ENCODE measurements at regions not wholly inside any gene's neighbourhood (a gene's known extent, or its start where the extent isn't known, plus 50 kb on each side); places are given as distances from the start of the nearest gene placed in this dataset.

- TF ChIP-seq, protein P1, sequence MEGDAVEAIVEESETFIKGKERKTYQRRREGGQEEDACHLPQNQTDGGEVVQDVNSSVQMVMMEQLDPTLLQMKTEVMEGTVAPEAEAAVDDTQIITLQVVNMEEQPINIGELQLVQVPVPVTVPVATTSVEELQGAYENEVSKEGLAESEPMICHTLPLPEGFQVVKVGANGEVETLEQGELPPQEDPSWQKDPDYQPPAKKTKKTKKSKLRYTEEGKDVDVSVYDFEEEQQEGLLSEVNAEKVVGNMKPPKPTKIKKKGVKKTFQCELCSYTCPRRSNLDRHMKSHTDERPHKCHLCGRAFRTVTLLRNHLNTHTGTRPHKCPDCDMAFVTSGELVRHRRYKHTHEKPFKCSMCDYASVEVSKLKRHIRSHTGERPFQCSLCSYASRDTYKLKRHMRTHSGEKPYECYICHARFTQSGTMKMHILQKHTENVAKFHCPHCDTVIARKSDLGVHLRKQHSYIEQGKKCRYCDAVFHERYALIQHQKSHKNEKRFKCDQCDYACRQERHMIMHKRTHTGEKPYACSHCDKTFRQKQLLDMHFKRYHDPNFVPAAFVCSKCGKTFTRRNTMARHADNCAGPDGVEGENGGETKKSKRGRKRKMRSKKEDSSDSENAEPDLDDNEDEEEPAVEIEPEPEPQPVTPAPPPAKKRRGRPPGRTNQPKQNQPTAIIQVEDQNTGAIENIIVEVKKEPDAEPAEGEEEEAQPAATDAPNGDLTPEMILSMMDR (conservative IDR thresholded peaks at IDR 0.05; ENCODE audit: low read depth, low read length), result no peak
- no peak overlapping the region for H3K4me3 ChIP-seq (ENCODE audit: low read depth, low read length)
- DNase-seq (ENCODE audit: low read depth), result no peak
Measured at GRCh38 chr18:78510636-78511035, 469.0 kb upstream of the SALL3 start.

DNA sequence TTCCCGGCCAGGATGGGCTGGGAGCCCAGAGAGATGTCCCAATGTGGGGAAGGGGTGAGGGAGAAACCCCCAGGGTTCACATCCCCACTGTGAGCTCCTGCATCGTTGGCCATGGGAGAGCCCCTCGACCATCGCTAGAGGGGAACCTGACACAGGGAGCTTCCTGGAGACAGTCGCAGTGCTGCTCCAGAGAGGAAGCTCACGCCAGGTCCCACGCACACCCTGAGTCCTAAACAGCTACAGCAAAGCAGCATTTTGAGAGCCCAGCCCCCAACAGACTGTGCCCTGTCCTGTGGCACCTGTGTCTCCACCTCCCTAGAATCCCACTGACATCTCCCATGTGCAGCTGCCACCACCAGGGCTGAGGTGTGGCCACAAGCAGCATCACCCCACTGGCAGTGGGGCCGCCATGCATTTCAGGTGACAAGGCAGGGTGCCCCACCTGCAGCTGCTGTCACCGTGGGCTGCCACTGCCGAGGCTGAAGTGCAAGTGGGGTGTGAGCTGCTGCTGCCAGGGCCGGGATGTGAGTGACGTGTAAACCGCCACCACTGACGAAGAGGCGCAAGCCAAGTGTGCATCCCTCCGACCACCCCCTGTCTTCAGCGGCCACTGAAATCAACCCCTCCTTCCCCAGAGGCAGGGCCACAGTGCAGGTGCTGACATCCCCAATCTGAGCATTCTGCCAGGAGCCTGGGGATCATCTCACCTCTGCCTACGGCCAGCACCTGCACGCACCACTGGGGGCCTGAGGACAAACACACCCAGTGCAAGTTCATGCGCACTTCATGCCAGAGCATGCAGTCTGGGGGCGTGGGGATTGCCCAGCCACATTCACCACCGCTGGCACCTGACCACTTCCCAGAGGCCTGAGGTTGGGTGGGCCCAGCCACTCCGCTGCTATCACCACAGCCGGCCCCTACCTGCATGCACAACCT, 467.7 kb upstream of the SALL3 start:
- no peak for DNase-seq (ENCODE audit: low read depth)
- TF ChIP-seq, protein P1 (conservative IDR thresholded peaks at IDR 0.05; ENCODE audit: low read depth, low read length), result no peak
- H3K4me3 ChIP-seq (ENCODE audit: low read depth, low read length), result no peak overlapping the region

DNA sequence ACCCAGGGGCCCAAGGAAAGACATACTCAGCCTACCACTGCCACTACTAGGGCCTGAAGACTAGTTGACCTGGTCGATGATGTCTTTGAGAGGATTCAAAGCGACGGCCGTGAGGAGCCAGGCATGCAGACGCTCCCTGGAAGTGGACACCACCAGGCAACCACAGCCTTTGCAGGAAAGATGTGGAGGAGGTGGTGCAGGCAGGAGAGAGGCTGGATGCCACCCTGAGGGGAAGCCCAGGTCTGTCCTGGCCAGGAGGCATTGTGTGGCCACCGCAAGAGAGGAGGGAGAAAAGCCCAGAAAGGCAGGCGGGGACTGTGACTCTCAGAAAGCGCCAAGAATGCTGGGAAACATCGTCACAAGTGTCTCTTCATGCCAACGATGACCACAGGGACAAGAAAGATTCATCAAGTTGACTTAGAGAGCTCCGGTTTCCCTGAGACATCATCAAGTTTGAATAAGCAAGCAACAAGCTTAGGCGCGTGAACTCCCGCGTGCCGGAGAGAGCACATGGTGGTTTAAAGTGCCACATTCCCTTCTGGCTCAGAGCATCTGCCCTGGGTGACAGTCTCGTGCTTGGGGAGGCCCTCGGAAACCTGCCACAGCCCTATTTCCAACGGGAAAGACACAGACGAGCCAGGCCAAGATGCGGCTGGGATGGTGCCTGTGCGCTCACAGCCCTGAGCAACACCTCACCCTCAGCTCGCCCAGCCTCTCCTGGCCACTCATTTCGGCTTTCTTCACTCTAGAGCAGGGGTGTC, 464.5 kb upstream of the SALL3 start:
- H3K4me3 ChIP-seq (ENCODE audit: low read depth, low read length), result no peak overlapping the region
- DNase-seq (ENCODE audit: low read depth), result no peak
- TF ChIP-seq, protein P1 (conservative IDR thresholded peaks at IDR 0.05; ENCODE audit: low read depth, low read length), result no peak

GRCh38 chr18:78517328-78517727, 462.3 kb upstream of the SALL3 start:
- TF ChIP-seq, protein P1 (conservative IDR thresholded peaks at IDR 0.05; ENCODE audit: low read depth, low read length), result no peak
- DNase-seq (ENCODE audit: low read depth), result no peak
- H3K4me3 ChIP-seq (ENCODE audit: low read depth, low read length), result no peak overlapping the region

- DNase-seq (ENCODE audit: low read depth), result no peak
- TF ChIP-seq, protein P1 (conservative IDR thresholded peaks at IDR 0.05; ENCODE audit: low read depth, low read length), result no peak
- H3K4me3 ChIP-seq (ENCODE audit: low read depth, low read length), result no peak overlapping the region
Measured at GRCh38 chr18:78517973-78518372, 461.6 kb upstream of the SALL3 start.

DNA sequence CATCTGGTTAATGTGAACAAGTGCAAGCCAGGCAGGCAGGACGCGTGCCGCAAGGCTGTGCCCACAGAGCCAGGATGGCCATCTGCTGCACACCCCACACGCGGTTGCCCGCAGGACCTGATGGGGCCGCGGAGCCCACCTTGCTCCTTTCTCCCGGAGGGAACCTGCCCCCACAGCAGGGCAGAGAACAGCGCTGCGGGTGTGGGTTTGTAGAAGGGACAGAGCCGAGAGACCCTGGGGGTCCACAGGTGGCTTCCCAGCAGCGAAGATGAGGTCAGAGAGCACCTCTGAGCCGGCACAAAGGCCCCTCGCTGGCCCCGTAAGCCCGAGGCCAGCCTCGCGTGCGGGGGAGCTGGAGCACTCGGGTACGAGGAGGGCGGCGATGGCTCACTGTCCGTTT, 460.8 kb upstream of the SALL3 start:
- H3K4me3 ChIP-seq (ENCODE audit: low read depth, low read length), result no peak overlapping the region
- TF ChIP-seq, protein P1 (conservative IDR thresholded peaks at IDR 0.05; ENCODE audit: low read depth, low read length), result no peak
- no peak for DNase-seq (ENCODE audit: low read depth)
